ENCODE measurements at regions not wholly inside any gene's neighbourhood (a gene's known extent, or its start where the extent isn't known, plus 50 kb on each side); places are given as distances from the start of the nearest gene placed in this dataset.

DNA sequence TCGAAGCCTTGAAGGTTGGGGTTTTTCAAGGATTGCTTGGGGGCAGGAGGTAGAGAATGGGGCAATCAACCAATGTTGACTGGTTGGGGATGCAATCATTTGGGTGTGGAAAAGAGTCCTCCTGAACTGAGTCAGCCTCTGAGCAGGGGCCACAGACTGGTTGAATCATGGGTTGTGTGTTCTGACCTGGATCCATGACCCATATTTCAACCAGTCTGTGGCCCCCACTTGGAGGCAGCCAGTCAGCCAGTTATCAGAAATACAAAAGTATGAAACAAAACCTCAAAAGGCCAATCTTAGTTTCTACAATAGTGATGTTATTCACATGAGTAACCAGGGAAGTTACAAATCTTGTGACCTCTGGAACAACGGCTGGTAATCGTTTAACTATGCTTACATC, 81.4 kb upstream of the RANBP6 start:
- TF ChIP-seq, protein P1, sequence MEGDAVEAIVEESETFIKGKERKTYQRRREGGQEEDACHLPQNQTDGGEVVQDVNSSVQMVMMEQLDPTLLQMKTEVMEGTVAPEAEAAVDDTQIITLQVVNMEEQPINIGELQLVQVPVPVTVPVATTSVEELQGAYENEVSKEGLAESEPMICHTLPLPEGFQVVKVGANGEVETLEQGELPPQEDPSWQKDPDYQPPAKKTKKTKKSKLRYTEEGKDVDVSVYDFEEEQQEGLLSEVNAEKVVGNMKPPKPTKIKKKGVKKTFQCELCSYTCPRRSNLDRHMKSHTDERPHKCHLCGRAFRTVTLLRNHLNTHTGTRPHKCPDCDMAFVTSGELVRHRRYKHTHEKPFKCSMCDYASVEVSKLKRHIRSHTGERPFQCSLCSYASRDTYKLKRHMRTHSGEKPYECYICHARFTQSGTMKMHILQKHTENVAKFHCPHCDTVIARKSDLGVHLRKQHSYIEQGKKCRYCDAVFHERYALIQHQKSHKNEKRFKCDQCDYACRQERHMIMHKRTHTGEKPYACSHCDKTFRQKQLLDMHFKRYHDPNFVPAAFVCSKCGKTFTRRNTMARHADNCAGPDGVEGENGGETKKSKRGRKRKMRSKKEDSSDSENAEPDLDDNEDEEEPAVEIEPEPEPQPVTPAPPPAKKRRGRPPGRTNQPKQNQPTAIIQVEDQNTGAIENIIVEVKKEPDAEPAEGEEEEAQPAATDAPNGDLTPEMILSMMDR (IDR thresholded peaks at IDR 0.05): no peak
- TF ChIP-seq POLR2A (IDR thresholded peaks at IDR 0.05) (no peak), POLR2AphosphoS5 (IDR thresholded peaks at IDR 0.05) (no peak)
